Caco-2 (cell line): ENCODE measurements at regions not wholly inside any gene's neighbourhood (a gene's known extent, or its start where the extent isn't known, plus 50 kb on each side); places are given as distances from the start of the nearest gene placed in this dataset.

Experiments used
- BruUV-seq: library from RNA; stranded (reverse); fragments of 400-500 nt; replicated peaks from 2 replicates; lab custom pipeline; 2021; lab: Mats Ljungman, UMichigan
- CTCF ChIA-PET: fragments of 300-600 bp; sonication (Branson Sonifier 250); formaldehyde crosslinking; loops from one replicate; lab custom pipeline; 2022; ENCODE audit warnings: antibody characterized with exemption; lab: Charles Lee
- POLR2A ChIA-PET: fragments of 300-600 bp; sonication (Branson Sonifier 250); formaldehyde crosslinking; loops from one replicate; lab custom pipeline; 2022; ENCODE audit warnings: antibody characterized with exemption; lab: Charles Lee
- DNase-seq, 2 experiments: peaks; one replicate each; pipeline versions ENCODE4 v3.0.0 to v3.0.0-alpha.2; 2020 to 2022
- H3K27me3 ChIP-seq: replicated peaks from 2 replicates; pipeline ENCODE4 v1.6.0; 2011; ENCODE audit warnings: low read length; ENCODE audit not compliant: control insufficient read depth, insufficient read depth
- H3K36me3 ChIP-seq: 2 replicates; pipeline ENCODE4 v1.5.1; 2011; ENCODE audit warnings: low read length; ENCODE audit not compliant: control insufficient read depth, insufficient read depth
- H3K4me1 ChIP-seq: fragments of 250-450 bp; sonication (Bioruptor Pico); 2 replicates; pipeline ENCODE4 v1.5.1; 2020; ENCODE audit warnings: mild to moderate bottlenecking
- H3K4me3 ChIP-seq: 2 replicates; pipeline ENCODE4 v1.5.1; 2011; ENCODE audit warnings: low read depth, mild to moderate bottlenecking, control low read depth, low read length
- H3K9me3 ChIP-seq: fragments of 250-450 bp; sonication (Bioruptor Pico); 2 replicates; pipeline ENCODE4 v1.5.1; 2020; ENCODE audit warnings: mild to moderate bottlenecking, moderate library complexity
- H3K27ac Mint-ChIP-seq: one replicate; pipeline ENCODE4 v1.8.0; 2022; ENCODE audit warnings: mixed read lengths; ENCODE audit not compliant: unreplicated experiment
- H3K27me3 Mint-ChIP-seq: one replicate; pipeline ENCODE4 v1.8.0; 2022; ENCODE audit warnings: mixed read lengths; ENCODE audit not compliant: insufficient read depth, unreplicated experiment
- H3K36me3 Mint-ChIP-seq: one replicate; pipeline ENCODE4 v1.8.0; 2022; ENCODE audit warnings: mild to moderate bottlenecking, mixed read lengths; ENCODE audit not compliant: insufficient read depth, unreplicated experiment
- H3K4me1 Mint-ChIP-seq: one replicate; pipeline ENCODE4 v1.8.0; 2022; ENCODE audit warnings: low read depth, mixed read lengths; ENCODE audit not compliant: unreplicated experiment
- H3K4me3 Mint-ChIP-seq: one replicate; pipeline ENCODE4 v1.8.0; 2022; ENCODE audit warnings: mild to moderate bottlenecking, moderate library complexity, mixed read lengths; ENCODE audit not compliant: unreplicated experiment
- H3K9me3 Mint-ChIP-seq: one replicate; pipeline ENCODE4 v1.8.0; 2022; ENCODE audit warnings: mixed read lengths; ENCODE audit not compliant: unreplicated experiment
- CTCF ChIP-seq, 2 experiments: fragments of 200-600 bp in 1 of 2; IDR thresholded peaks; 1 replicate in 1 of 2; 2 replicates in 1 of 2; pipeline versions ENCODE4 v1.5.1 to v1.8.0; 2011 to 2022; ENCODE audit warnings: antibody characterized with exemption in 1 of 2, control low read depth in 1 of 2, inconsistent platforms in 1 of 2, low read depth in 1 of 2, low read length in 1 of 2, mild to moderate bottlenecking in 1 of 2, moderate library complexity in 1 of 2; ENCODE audit not compliant: insufficient read depth in 1 of 2, severe bottlenecking in 1 of 2, unreplicated experiment in 1 of 2
- intact Hi-C: fragments of 100-400 bp; cut with micrococcal nuclease; formaldehyde crosslinking; loops from one replicate; pipeline ENCODE4 v1.10.0; 2022; ENCODE audit not compliant: unreplicated experiment

- Mint-ChIP-seq H3K4me1 (no peaks in the 10 kb centered on the region), H3K36me3 (peaks cover 37% of the 10 kb centered on the region), H3K9me3 (no peaks in the 10 kb centered on the region), H3K27ac (no peak overlapping the region), H3K4me3 (no peak overlapping the region), H3K27me3 (no peaks in the 10 kb centered on the region)
- Histone ChIP-seq H3K27me3 (no peaks in the 10 kb centered on the region), H3K9me3 (no peaks in the 10 kb centered on the region), H3K4me1 (peaks cover 8% of the 10 kb centered on the region), H3K36me3 (peaks cover 3% of the 10 kb centered on the region), H3K4me3 (no peak overlapping the region)
- DNase-seq, result no peak
- POLR2A ChIA-PET, result no interaction called here
- no peak for TF ChIP-seq CTCF (IDR thresholded peaks at IDR 0.05; ENCODE audit: insufficient read depth in 1 of 2, low read depth in 1 of 2, low read length in 1 of 2, severe bottlenecking in 1 of 2, unreplicated experiment in 1 of 2)
- intact Hi-C loops, result no loop called here
- BruUV-seq, result no TSS peak
- CTCF ChIA-PET, result no interaction called here
Observed at GRCh38 chr14:71709076-71709475, 223.2 kb upstream of the RGS6 start.

GRCh38 chr14:71709987-71710386, 222.2 kb upstream of the RGS6 start:
- Mint-ChIP-seq H3K9me3 (no peaks in the 10 kb centered on the region), H3K27ac (no peak overlapping the region), H3K36me3 (peaks cover 37% of the 10 kb centered on the region), H3K27me3 (no peaks in the 10 kb centered on the region), H3K4me1 (no peaks in the 10 kb centered on the region), H3K4me3 (no peak overlapping the region)
- CTCF ChIA-PET, result no interaction called here
- POLR2A ChIA-PET, result no interaction called here
- no peaks in the 10 kb centered on the region for H3K9me3 ChIP-seq
- H3K4me3 ChIP-seq, result no peak overlapping the region
- H3K27me3 ChIP-seq, result no peaks in the 10 kb centered on the region
- no peak for DNase-seq
- H3K36me3 ChIP-seq, result peaks cover 3% of the 10 kb centered on the region
- no TSS peak for BruUV-seq
- TF ChIP-seq CTCF (IDR thresholded peaks at IDR 0.05; ENCODE audit: insufficient read depth in 1 of 2, low read depth in 1 of 2, low read length in 1 of 2, severe bottlenecking in 1 of 2, unreplicated experiment in 1 of 2), result no peak
- intact Hi-C loops, result no loop called here
- peaks cover 8% of the 10 kb centered on the region for H3K4me1 ChIP-seq

GRCh38 chr14:71711125-71711524, 221.1 kb upstream of the RGS6 start:
- ChIA-PET CTCF (no interaction called here), POLR2A (no interaction called here)
- Histone ChIP-seq H3K36me3 (peaks cover 3% of the 10 kb centered on the region), H3K27me3 (no peaks in the 10 kb centered on the region), H3K4me3 (no peak overlapping the region), H3K9me3 (no peaks in the 10 kb centered on the region), H3K4me1 (peaks cover 8% of the 10 kb centered on the region)
- BruUV-seq, result no TSS peak
- H3K36me3 Mint-ChIP-seq, result peaks cover 37% of the 10 kb centered on the region
- no peak overlapping the region for H3K4me3 Mint-ChIP-seq
- intact Hi-C loops, result no loop called here
- no peak for TF ChIP-seq CTCF (IDR thresholded peaks at IDR 0.05; ENCODE audit: insufficient read depth in 1 of 2, low read depth in 1 of 2, low read length in 1 of 2, severe bottlenecking in 1 of 2, unreplicated experiment in 1 of 2)
- no peaks in the 10 kb centered on the region for H3K27me3 Mint-ChIP-seq
- DNase-seq, result no peak
- no peaks in the 10 kb centered on the region for H3K4me1 Mint-ChIP-seq
- no peaks in the 10 kb centered on the region for H3K9me3 Mint-ChIP-seq
- no peak overlapping the region for H3K27ac Mint-ChIP-seq
